GM12891 (cell line): ENCODE measurements at regions not wholly inside any gene's neighbourhood (a gene's known extent, or its start where the extent isn't known, plus 50 kb on each side); places are given as distances from the start of the nearest gene placed in this dataset.

Source experiments
- POLR2A ChIP-seq: IDR thresholded peaks from 2 replicates; pipeline ENCODE4 v1.6.1; 2011; ENCODE audit warnings: low read depth, low read length, control low read depth
- POLR2AphosphoS5 ChIP-seq: IDR thresholded peaks from 2 replicates; pipeline ENCODE4 v1.6.1; 2011; ENCODE audit warnings: low read depth, low read length, control low read depth
- SPI1 ChIP-seq: IDR thresholded peaks from 2 replicates; pipeline ENCODE4 v1.6.1; 2011; ENCODE audit warnings: low read depth, low read length, control low read depth

GRCh38 chr12:107304588-107305532 lies 211.5 kb upstream of the CRY1 start:
- TF ChIP-seq POLR2A (no peak), POLR2AphosphoS5 (no peak), SPI1 (no peak)
